SU-DHL-6 (cell line): ENCODE measurements at regions not wholly inside any gene's neighbourhood (a gene's known extent, or its start where the extent isn't known, plus 50 kb on each side); places are given as distances from the start of the nearest gene placed in this dataset.

Source experiments
- H2AFZ ChIP-seq: fragments of 200-600 bp; sonication (generic); 2 replicates; pipeline ENCODE4 v1.6.1; 2014; ENCODE audit warnings: low read depth, mild to moderate bottlenecking, moderate library complexity, mixed read lengths, antibody characterized with exemption, low read length; ENCODE audit not compliant: severe bottlenecking
- H3F3A ChIP-seq: fragments of 200-600 bp; shearing (Covaris generic); 2 replicates; pipeline ENCODE4 v1.6.0; 2016; ENCODE audit warnings: antibody characterized with exemption, mild to moderate bottlenecking; ENCODE audit not compliant: insufficient read depth
- H3K27ac ChIP-seq: fragments of 200-600 bp; sonication (generic); 2 replicates; pipeline ENCODE4 v1.5.1; 2016; ENCODE audit warnings: low read depth, mild to moderate bottlenecking, low read length, moderate library complexity, mixed read lengths
- H3K27me3 ChIP-seq: fragments of 200-600 bp; sonication (generic), shearing (Covaris generic); 2 replicates; pipeline ENCODE4 v1.6.0; 2014; ENCODE audit warnings: mild to moderate bottlenecking, low read length
- H3K36me3 ChIP-seq: fragments of 200-600 bp; sonication (generic); 2 replicates; pipeline ENCODE4 v1.6.1; 2014; ENCODE audit warnings: mild to moderate bottlenecking, low read length, mixed read lengths
- H3K4me2 ChIP-seq: fragments of 300-600, 200-600 bp; shearing (Covaris generic), sonication (generic); 2 replicates; pipeline ENCODE4 v1.6.0; 2014; ENCODE audit warnings: low read length, low read depth, mild to moderate bottlenecking; ENCODE audit not compliant: poor library complexity, severe bottlenecking
- H3K4me3 ChIP-seq: fragments of 200-600 bp; sonication (generic); 2 replicates; pipeline ENCODE4 v1.5.1; 2014; ENCODE audit warnings: antibody characterized with exemption, low read length, mild to moderate bottlenecking, mixed read lengths; ENCODE audit not compliant: insufficient read depth, poor library complexity, severe bottlenecking
- H3K79me2 ChIP-seq: fragments of 200-600 bp; sonication (generic); 2 replicates; pipeline ENCODE4 v1.6.1; 2014; ENCODE audit warnings: mild to moderate bottlenecking, low read length, moderate library complexity; ENCODE audit not compliant: insufficient read depth
- H3K9ac ChIP-seq: fragments of 200-600 bp; sonication (generic); 2 replicates; pipeline ENCODE4 v1.7.0; 2014; ENCODE audit warnings: mild to moderate bottlenecking, low read length
- H3K9me2 ChIP-seq: fragments of 200-600 bp; sonication (generic); replicated peaks from 2 replicates; pipeline ENCODE4 v1.6.1; 2014; ENCODE audit warnings: low read length; ENCODE audit not compliant: insufficient read depth
- H3K9me3 ChIP-seq: fragments of 200-600 bp; sonication (generic); 2 replicates; pipeline ENCODE4 v1.6.1; 2014; ENCODE audit warnings: low read length, mixed read lengths; ENCODE audit not compliant: insufficient read depth
- H4K20me1 ChIP-seq: fragments of 200-600 bp; sonication (generic); 2 replicates; pipeline ENCODE4 v1.6.1; 2014; ENCODE audit warnings: low read depth, mild to moderate bottlenecking, antibody characterized with exemption, low read length, moderate library complexity, mixed read lengths
- EZH2phosphoT487 ChIP-seq: fragments of 200-600 bp; sonication (generic), shearing (Covaris generic); conservative IDR thresholded peaks from 2 replicates; pipeline ENCODE4 v1.6.1; 2018; ENCODE audit warnings: mild to moderate bottlenecking, antibody characterized with exemption, low read length, moderate library complexity, mixed read lengths
- TF ChIP-seq, protein P1 (sequence below): fragments of 200-600 bp; sonication (generic); IDR thresholded peaks from one replicate; pipeline ENCODE4 v1.5.1; 2017; ENCODE audit warnings: antibody characterized with exemption, mild to moderate bottlenecking, low read length, moderate library complexity; ENCODE audit not compliant: insufficient read depth, poor library complexity, severe bottlenecking

GRCh38 chr9:91036826-91037510, 235.3 kb downstream of the SYK start:
- Histone ChIP-seq H3K27ac (no peak overlapping the region), H3K4me2 (no peak overlapping the region), H3K9ac (no peak overlapping the region)

DNA sequence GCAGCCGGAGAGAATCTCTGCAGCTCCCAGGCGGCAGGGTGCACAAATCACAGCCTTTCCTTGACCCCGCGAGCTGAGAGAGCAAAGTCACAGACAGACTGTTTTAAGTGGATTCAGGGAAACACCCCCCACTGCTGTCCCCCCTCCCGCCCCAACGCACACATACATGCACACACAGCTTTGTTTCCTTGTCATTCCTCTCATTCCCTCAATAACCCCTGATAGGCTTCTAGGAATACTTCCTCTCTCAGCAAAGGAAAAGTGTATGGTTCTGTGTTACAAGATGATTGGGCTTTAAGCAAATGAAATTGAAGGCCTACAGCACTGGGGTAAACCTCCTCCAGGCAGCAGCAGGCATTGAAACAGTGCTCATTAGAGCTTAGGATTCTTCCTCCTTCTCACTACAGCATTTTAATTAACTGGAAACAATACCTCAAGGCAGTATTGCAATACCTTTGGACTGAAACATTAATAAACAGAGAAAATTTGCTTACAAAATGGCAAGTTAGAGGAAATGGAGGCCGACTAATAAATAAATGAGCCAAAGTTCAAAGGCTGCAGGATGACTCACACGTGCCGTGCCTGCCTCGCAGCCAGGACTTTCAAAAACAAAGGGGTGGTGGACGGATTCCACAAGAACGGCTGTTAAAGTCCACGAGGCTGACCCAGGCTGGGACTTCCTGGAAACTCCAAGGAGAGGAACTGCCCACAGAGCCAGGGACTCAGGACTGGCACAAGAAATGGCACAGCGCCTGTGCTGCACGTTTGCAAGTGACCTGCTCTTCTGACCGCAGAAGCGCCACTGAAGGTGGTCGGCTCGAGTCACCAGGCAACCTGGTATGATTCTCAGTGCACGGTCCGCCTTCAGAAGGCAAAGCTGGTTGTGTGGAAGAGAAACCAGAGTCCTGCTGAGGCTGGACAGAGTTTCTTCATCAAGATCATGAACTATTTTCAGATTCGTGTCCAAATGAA, 236.2 kb downstream of the SYK start:
- Histone ChIP-seq H3K36me3 (no peaks in the 10 kb centered on the region), H3K9ac (no peak overlapping the region), H3K9me2 (no peaks in the 10 kb centered on the region), H3K9me3 (no peaks in the 10 kb centered on the region), H3K27me3 (no peaks in the 10 kb centered on the region), H3K79me2 (no peaks in the 10 kb centered on the region), H4K20me1 (no peaks in the 10 kb centered on the region), H2AFZ (no peak overlapping the region), H3K4me2 (no peak overlapping the region), H3F3A (no peaks in the 10 kb centered on the region), H3K4me3 (no peak overlapping the region), H3K27ac (no peak overlapping the region)
- TF ChIP-seq, protein P1, sequence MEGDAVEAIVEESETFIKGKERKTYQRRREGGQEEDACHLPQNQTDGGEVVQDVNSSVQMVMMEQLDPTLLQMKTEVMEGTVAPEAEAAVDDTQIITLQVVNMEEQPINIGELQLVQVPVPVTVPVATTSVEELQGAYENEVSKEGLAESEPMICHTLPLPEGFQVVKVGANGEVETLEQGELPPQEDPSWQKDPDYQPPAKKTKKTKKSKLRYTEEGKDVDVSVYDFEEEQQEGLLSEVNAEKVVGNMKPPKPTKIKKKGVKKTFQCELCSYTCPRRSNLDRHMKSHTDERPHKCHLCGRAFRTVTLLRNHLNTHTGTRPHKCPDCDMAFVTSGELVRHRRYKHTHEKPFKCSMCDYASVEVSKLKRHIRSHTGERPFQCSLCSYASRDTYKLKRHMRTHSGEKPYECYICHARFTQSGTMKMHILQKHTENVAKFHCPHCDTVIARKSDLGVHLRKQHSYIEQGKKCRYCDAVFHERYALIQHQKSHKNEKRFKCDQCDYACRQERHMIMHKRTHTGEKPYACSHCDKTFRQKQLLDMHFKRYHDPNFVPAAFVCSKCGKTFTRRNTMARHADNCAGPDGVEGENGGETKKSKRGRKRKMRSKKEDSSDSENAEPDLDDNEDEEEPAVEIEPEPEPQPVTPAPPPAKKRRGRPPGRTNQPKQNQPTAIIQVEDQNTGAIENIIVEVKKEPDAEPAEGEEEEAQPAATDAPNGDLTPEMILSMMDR, result no peak
- TF ChIP-seq EZH2phosphoT487, result no peak

More at GRCh38 chr9:91036826-91037510, 235.3 kb downstream of the SYK start:
- Histone ChIP-seq H4K20me1 (no peaks in the 10 kb centered on the region), H3F3A (no peaks in the 10 kb centered on the region), H3K9me2 (no peaks in the 10 kb centered on the region), H3K36me3 (no peaks in the 10 kb centered on the region), H3K4me3 (no peak overlapping the region), H3K79me2 (no peaks in the 10 kb centered on the region), H3K27me3 (no peaks in the 10 kb centered on the region), H2AFZ (no peak overlapping the region), H3K9me3 (no peaks in the 10 kb centered on the region)
- TF ChIP-seq EZH2phosphoT487, result no peak
- TF ChIP-seq, protein P1, result no peak

DNA sequence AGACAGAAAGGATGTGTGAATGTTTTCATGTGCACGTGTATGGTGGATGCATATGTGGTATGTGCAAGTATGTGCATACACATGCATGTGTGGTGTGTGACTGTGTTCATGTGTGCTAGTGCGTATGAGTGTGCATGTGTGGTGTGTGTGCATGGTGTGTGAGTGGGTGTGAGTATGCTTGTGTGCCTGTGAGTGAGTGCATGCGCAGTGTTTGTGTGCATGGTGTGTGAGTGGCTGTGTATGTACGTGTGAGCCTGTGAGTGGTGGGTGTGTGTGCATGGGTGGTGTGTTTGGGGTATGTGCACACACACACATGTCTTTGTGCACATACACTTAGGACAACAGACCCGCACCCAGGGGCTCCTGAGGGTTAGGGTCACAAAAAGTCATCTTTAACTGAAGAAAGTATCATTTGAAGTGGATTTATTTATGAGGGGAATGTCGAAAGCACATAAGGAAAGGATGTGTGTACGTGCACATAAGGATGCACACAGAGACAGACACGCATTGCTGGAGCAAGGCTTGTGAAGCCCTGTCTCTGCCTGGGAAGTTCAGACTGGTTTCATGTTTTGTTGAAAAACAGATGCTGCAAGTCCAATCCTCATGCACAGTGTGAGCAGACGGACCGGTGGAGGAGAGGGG, 237.0 kb downstream of the SYK start:
- Histone ChIP-seq H2AFZ (no peak overlapping the region), H4K20me1 (no peaks in the 10 kb centered on the region), H3K27ac (no peak overlapping the region), H3K79me2 (no peaks in the 10 kb centered on the region), H3K9me2 (no peaks in the 10 kb centered on the region), H3K27me3 (no peaks in the 10 kb centered on the region), H3K36me3 (no peaks in the 10 kb centered on the region), H3K4me3 (no peak overlapping the region), H3K9ac (no peak overlapping the region), H3K9me3 (no peaks in the 10 kb centered on the region), H3F3A (no peaks in the 10 kb centered on the region), H3K4me2 (no peak overlapping the region)
- no peak for TF ChIP-seq EZH2phosphoT487
- TF ChIP-seq, protein P1, result no peak
